CD4-positive, alpha-beta memory T cell (primary cell): ENCODE measurements at regions not wholly inside any gene's neighbourhood (a gene's known extent, or its start where the extent isn't known, plus 50 kb on each side); places are given as distances from the start of the nearest gene placed in this dataset.

Experiments used
- CTCF ChIA-PET: fragments of 350-600 bp; sonication (Branson Sonifier 250); formaldehyde crosslinking; loops from one replicate; lab custom pipeline; 2021; ENCODE audit warnings: inconsistent platforms; ENCODE audit not compliant: partially characterized antibody; lab: Charles Lee
- POLR2A ChIA-PET: fragments of 350-600 bp; sonication (Branson Sonifier 250); formaldehyde crosslinking; loops from one replicate; lab custom pipeline; 2021; ENCODE audit not compliant: partially characterized antibody; lab: Charles Lee
- DNase-seq, 5 donors: peaks; one replicate each; pipeline versions ENCODE4 v3.0.0 to v3.0.0-alpha.2; 2020 to 2022; ENCODE audit warnings: mixed read lengths in 1 of 5
- H3K27ac ChIP-seq: one replicate; pipeline ENCODE4 v1.7.0; 2013; ENCODE audit warnings: low read depth, low read length
- H3K27me3 ChIP-seq: 2 replicates; pipeline ENCODE4 v1.7.0; 2013; ENCODE audit warnings: mild to moderate bottlenecking, low read length, moderate library complexity; ENCODE audit not compliant: insufficient read depth
- H3K36me3 ChIP-seq: 2 replicates; pipeline ENCODE4 v1.7.0; 2013; ENCODE audit warnings: mild to moderate bottlenecking, low read length, moderate library complexity; ENCODE audit not compliant: insufficient read depth
- H3K4me1 ChIP-seq: 2 replicates; pipeline ENCODE4 v1.7.0; 2013; ENCODE audit warnings: mild to moderate bottlenecking, low read length, moderate library complexity; ENCODE audit not compliant: insufficient read depth
- H3K4me3 ChIP-seq, 2 donors: one replicate each; pipeline ENCODE4 v1.7.0; 2013; ENCODE audit warnings: low read length in 2 of 2, mild to moderate bottlenecking in 1 of 2
- H3K9me3 ChIP-seq, 2 donors: one replicate each; pipeline ENCODE4 v1.7.0; 2013; ENCODE audit warnings: low read length in 2 of 2, control low read depth in 1 of 2; ENCODE audit not compliant: control insufficient read depth in 1 of 2
- H3K27ac Mint-ChIP-seq, 7 donors: one replicate each; pipeline ENCODE4 v1.8.0; 2020 to 2021; ENCODE audit warnings: mixed read lengths in 7 of 7, mild to moderate bottlenecking in 6 of 7, inconsistent platforms in 3 of 7, moderate library complexity in 3 of 7
- H3K27me3 Mint-ChIP-seq, 2 donors: one replicate each; pipeline ENCODE4 v1.8.0; 2020 to 2021; ENCODE audit warnings: mixed read lengths in 2 of 2
- H3K36me3 Mint-ChIP-seq, 2 donors: one replicate each; pipeline ENCODE4 v1.8.0; 2020 to 2021; ENCODE audit warnings: mixed read lengths in 2 of 2, inconsistent platforms in 1 of 2, mild to moderate bottlenecking in 1 of 2
- H3K4me1 Mint-ChIP-seq, 4 donors: one replicate each; pipeline ENCODE4 v1.8.0; 2020 to 2021; ENCODE audit warnings: mixed read lengths in 4 of 4, mild to moderate bottlenecking in 1 of 4
- H3K4me3 Mint-ChIP-seq, 8 donors: one replicate each; pipeline ENCODE4 v1.8.0; 2020 to 2021; ENCODE audit warnings: mixed read lengths in 8 of 8, mild to moderate bottlenecking in 7 of 8, moderate library complexity in 6 of 8, inconsistent platforms in 3 of 8
- H3K9me3 Mint-ChIP-seq, 8 donors: one replicate each; pipeline ENCODE4 v1.8.0; 2020 to 2021; ENCODE audit warnings: mixed read lengths in 8 of 8, mild to moderate bottlenecking in 5 of 8, inconsistent platforms in 3 of 8, moderate library complexity in 1 of 8
- intact Hi-C: fragments of 100-400 bp; cut with micrococcal nuclease; formaldehyde crosslinking; loops from one replicate; pipeline ENCODE4 v1.15.1; 2023

DNA sequence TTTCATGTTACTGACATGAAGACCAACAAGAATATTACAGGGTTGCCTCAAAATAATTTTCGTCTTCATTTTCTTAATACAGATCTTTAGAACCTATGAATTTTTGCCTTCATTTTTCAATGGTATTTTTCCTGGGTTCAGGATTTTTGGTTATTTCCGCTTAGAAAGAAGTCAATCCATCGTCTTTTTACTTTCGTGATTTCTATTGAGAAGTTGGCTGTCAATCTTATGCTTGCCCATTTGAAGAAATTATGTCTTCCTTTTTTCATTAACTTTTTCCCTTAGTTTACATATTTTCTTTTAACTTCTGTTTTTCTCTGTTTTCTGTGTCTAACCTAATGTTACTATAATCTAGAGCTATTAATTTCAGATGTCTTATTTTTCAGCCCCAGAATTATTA lies 868.9 kb upstream of the SLC10A2 start:
- CTCF ChIA-PET = no interaction called here
- Histone ChIP-seq H3K4me1 (no peaks in the 10 kb centered on the region), H3K27ac (no peak overlapping the region), H3K36me3 (no peaks in the 10 kb centered on the region), H3K9me3 (no peaks in the 10 kb centered on the region), H3K4me3 (no peak overlapping the region), H3K27me3 (no peaks in the 10 kb centered on the region)
- H3K27ac Mint-ChIP-seq = no peak overlapping the region
- H3K4me3 Mint-ChIP-seq = no peak overlapping the region
- no peak for DNase-seq
- H3K36me3 Mint-ChIP-seq = no peaks in the 10 kb centered on the region
- intact Hi-C loops = no loop called here
- POLR2A ChIA-PET = no interaction called here
- no peaks in the 10 kb centered on the region for H3K4me1 Mint-ChIP-seq
- H3K27me3 Mint-ChIP-seq = no peaks in the 10 kb centered on the region
- peaks cover 0 to 8% (median 5%) of the 10 kb centered on the region in 8 donors for H3K9me3 Mint-ChIP-seq

DNA sequence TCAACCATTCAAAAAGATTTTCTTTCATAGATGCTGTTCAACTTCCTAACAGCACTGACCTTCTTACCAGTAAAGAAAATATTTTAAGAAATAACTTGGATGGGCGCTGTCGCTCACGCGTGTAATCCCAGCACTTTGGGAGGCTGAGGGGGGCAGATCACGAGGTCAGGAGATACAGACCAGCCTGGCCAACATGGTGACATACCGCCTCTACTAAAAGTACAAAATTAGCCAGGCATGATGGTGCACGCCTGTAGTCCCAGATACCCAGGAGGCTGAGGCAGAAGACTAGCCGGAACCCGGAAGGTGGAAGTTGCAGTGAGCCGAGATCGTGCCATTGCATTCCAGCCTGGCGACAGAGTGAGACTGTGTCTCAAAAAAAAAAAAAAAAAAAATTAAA lies 865.7 kb upstream of the SLC10A2 start:
- ChIA-PET POLR2A (no interaction called here), CTCF (no interaction called here)
- no peak overlapping the region for H3K27ac ChIP-seq
- no peak overlapping the region for H3K4me3 ChIP-seq
- H3K27ac Mint-ChIP-seq = no peak overlapping the region
- no peak for DNase-seq
- H3K4me1 ChIP-seq = no peaks in the 10 kb centered on the region
- H3K27me3 Mint-ChIP-seq = no peaks in the 10 kb centered on the region
- intact Hi-C loops = no loop called here
- H3K36me3 ChIP-seq = no peaks in the 10 kb centered on the region
- H3K4me3 Mint-ChIP-seq = no peak overlapping the region
- no peaks in the 10 kb centered on the region for H3K27me3 ChIP-seq
- H3K9me3 Mint-ChIP-seq = peaks cover 0 to 6% (median 3%) of the 10 kb centered on the region in 8 donors
- no peaks in the 10 kb centered on the region for H3K9me3 ChIP-seq
- H3K36me3 Mint-ChIP-seq = no peaks in the 10 kb centered on the region
- H3K4me1 Mint-ChIP-seq = no peaks in the 10 kb centered on the region

DNA sequence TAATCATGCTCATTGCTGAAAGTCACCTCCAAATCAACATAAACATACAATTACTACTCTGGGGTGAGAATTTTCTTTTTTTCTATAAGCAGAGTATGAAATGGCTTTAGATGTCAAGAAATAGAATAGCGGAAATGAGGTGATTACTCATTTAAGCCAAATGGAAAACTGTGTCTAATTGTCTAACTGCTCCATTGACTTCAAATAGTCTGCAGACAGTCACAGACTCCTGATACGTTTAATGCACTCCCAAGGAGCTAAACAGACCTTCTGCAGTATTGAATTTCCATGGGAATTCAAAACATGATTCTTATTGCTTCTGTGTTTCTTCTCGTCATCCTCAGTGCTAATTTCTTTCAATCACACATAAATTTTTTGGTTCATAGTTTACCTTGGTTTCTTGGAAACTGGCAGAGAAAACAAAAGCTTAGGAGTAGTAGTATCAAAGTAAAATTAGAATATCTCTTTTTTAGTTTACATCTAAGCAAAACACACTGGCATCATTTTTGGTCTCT lies 865.2 kb upstream of the SLC10A2 start:
- ChIA-PET POLR2A (no interaction called here), CTCF (no interaction called here)
- no peaks in the 10 kb centered on the region for H3K36me3 Mint-ChIP-seq
- no peak overlapping the region for H3K4me3 Mint-ChIP-seq
- H3K4me1 Mint-ChIP-seq = no peaks in the 10 kb centered on the region
- Histone ChIP-seq H3K27me3 (no peaks in the 10 kb centered on the region), H3K36me3 (no peaks in the 10 kb centered on the region), H3K9me3 (no peaks in the 10 kb centered on the region), H3K27ac (no peak overlapping the region), H3K4me1 (no peaks in the 10 kb centered on the region), H3K4me3 (no peak overlapping the region)
- no peaks in the 10 kb centered on the region for H3K27me3 Mint-ChIP-seq
- DNase-seq = no peak
- no peak overlapping the region for H3K27ac Mint-ChIP-seq
- peaks cover 0 to 6% (median 3%) of the 10 kb centered on the region in 8 donors for H3K9me3 Mint-ChIP-seq
- intact Hi-C loops = no loop called here

DNA sequence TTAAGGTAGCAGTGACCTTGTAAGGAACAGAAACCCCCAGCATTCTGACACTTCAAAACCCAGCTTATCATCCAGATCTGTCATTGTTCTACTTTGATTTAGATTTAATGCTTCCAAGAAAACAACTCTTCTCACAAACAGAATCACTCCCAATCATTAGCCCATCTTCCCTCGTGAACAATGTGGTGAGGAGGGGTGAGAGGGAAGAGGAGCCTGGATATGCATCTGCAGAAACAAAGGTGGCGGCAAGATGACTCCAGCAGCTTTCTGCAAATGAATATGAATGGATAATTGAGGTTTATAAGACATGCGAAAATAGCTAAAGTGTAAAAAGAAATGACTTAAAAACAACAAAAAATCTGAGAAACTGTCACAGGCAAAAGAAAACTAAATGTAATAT lies 859.9 kb upstream of the SLC10A2 start:
- no peaks in the 10 kb centered on the region for H3K27me3 Mint-ChIP-seq
- H3K27ac Mint-ChIP-seq = no peak overlapping the region

DNA sequence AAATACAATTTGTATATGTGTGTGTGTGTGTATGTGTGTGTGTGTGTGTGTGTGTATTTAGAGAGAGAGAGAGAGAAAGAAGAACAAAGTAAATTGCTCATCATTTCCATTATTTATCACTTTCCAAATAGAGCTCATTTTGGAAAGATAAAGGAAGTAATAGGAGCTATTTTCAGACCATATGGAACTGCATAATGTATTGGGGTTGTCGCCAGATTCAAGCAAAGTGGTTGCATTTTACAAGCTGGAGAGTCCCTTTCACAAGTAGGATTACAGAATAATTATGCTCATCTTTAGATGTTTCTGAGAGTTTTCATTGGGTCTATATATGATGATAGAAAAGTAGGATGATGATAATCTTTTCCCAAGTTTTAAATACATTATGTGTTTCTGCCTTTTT lies 842.7 kb upstream of the SLC10A2 start:
- Mint-ChIP-seq H3K36me3 (no peaks in the 10 kb centered on the region), H3K4me1 (no peaks in the 10 kb centered on the region)
- POLR2A ChIA-PET = no interaction called here

More for the DNA sequence above, 859.9 kb upstream of the SLC10A2 start:
- Mint-ChIP-seq H3K9me3 (peaks cover 0 to 6% (median 0%) of the 10 kb centered on the region in 8 donors), H3K36me3 (no peaks in the 10 kb centered on the region), H3K4me1 (no peaks in the 10 kb centered on the region), H3K4me3 (no peak overlapping the region)
- Histone ChIP-seq H3K4me3 (no peak overlapping the region), H3K27ac (no peak overlapping the region), H3K27me3 (no peaks in the 10 kb centered on the region), H3K4me1 (no peaks in the 10 kb centered on the region), H3K9me3 (no peaks in the 10 kb centered on the region), H3K36me3 (no peaks in the 10 kb centered on the region)
- intact Hi-C loops = no loop called here
- DNase-seq = no peak
- ChIA-PET POLR2A (no interaction called here), CTCF (no interaction called here)

DNA sequence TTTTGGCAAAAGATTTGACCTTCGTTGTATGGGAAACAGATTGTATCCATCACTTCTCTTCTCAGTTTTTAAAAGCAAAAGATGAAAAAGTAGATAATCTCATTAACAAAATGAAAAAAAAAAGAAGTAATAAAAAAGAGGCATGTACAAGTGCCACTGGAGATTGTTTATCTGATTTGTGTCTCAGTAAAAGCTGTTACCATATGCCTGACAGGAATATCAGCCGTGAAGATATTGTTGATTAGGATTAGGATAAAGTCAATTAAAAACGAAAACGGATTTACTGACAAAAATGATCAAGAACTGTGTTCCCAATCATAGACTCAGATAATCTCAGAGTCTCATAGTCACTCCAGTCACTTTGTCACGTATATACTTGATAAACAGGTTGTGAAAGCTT lies 842.1 kb upstream of the SLC10A2 start:
- Mint-ChIP-seq H3K4me1 (no peaks in the 10 kb centered on the region), H3K27ac (no peak overlapping the region), H3K36me3 (no peaks in the 10 kb centered on the region), H3K4me3 (no peak overlapping the region), H3K9me3 (peaks cover 0 to 6% (median 1%) of the 10 kb centered on the region in 8 donors), H3K27me3 (no peaks in the 10 kb centered on the region)
- intact Hi-C loops = no loop called here
- no peaks in the 10 kb centered on the region for H3K36me3 ChIP-seq
- H3K4me1 ChIP-seq = no peaks in the 10 kb centered on the region
- CTCF ChIA-PET = no interaction called here
- H3K4me3 ChIP-seq = no peak overlapping the region
- POLR2A ChIA-PET = no interaction called here
- no peak overlapping the region for H3K27ac ChIP-seq
- no peak for DNase-seq
- H3K9me3 ChIP-seq = no peaks in the 10 kb centered on the region
- H3K27me3 ChIP-seq = no peaks in the 10 kb centered on the region

More for the DNA sequence above, 842.7 kb upstream of the SLC10A2 start:
- Mint-ChIP-seq H3K9me3 (peaks cover 0 to 6% (median 1%) of the 10 kb centered on the region in 8 donors), H3K27me3 (no peaks in the 10 kb centered on the region), H3K4me3 (peak overlapping the region in 1 of 8 donors; percentile 20), H3K27ac (peak overlapping the region in 1 of 7 donors; percentile 29)
- CTCF ChIA-PET = no interaction called here
- no peak for DNase-seq
- no peak overlapping the region for H3K4me3 ChIP-seq
- no peaks in the 10 kb centered on the region for H3K9me3 ChIP-seq
- no peaks in the 10 kb centered on the region for H3K4me1 ChIP-seq
- no peak overlapping the region for H3K27ac ChIP-seq
- intact Hi-C loops = no loop called here
- no peaks in the 10 kb centered on the region for H3K36me3 ChIP-seq
- no peaks in the 10 kb centered on the region for H3K27me3 ChIP-seq

DNA sequence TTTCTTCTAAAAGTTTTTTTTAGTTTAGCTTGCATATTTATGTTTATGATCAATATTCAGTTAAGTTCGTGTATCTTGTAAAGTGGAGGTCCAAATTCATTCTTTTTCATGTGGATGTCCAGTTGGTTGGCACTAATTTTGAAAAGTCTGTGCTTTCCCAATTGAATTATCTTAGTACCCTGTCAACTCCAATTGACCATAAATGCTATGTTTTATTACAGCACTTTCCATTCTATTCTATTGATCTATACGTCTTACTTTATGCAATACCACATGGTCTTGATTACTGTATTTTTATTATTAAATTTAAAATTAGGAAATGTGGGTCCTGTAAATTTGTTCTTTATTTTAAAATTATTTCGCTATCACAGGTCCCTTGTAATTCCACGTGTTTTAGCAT lies 837.6 kb upstream of the SLC10A2 start:
- no peak for DNase-seq
- Mint-ChIP-seq H3K9me3 (peaks cover 0 to 9% (median 1%) of the 10 kb centered on the region in 8 donors), H3K27ac (no peak overlapping the region), H3K36me3 (no peaks in the 10 kb centered on the region), H3K27me3 (no peaks in the 10 kb centered on the region), H3K4me3 (no peak overlapping the region), H3K4me1 (no peaks in the 10 kb centered on the region)
- intact Hi-C loops = no loop called here
- ChIA-PET POLR2A (no interaction called here), CTCF (no interaction called here)
- H3K36me3 ChIP-seq = no peaks in the 10 kb centered on the region
- no peak overlapping the region for H3K4me3 ChIP-seq
- no peaks in the 10 kb centered on the region for H3K27me3 ChIP-seq
- no peak overlapping the region for H3K27ac ChIP-seq
- no peaks in the 10 kb centered on the region for H3K4me1 ChIP-seq
- no peaks in the 10 kb centered on the region for H3K9me3 ChIP-seq

DNA sequence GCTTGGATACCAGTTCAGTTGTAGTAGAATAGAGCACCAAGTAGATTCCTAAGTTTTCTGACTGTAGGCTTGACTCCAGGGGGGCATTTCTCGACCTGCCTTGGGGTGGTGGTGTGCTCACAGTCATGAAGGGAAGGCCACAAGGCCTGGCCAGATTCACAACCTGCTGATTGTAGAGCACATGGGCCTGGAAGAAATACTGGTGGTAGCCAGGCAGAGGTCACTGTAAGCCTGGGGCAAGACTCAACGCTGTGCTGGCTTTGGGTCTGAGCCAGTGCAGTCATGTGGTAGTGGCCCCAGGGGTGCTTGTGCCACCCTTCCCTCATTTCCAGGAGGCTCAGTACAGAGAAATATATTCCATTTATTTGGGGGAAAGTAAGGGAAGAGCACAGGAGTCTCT lies 832.3 kb upstream of the SLC10A2 start:
- ChIA-PET POLR2A (no interaction called here), CTCF (no interaction called here)
- no peaks in the 10 kb centered on the region for H3K36me3 Mint-ChIP-seq
- Histone ChIP-seq H3K4me1 (no peaks in the 10 kb centered on the region), H3K9me3 (no peaks in the 10 kb centered on the region), H3K4me3 (no peak overlapping the region), H3K36me3 (no peaks in the 10 kb centered on the region), H3K27me3 (no peaks in the 10 kb centered on the region), H3K27ac (no peak overlapping the region)
- no peak overlapping the region for H3K4me3 Mint-ChIP-seq
- peaks cover 0 to 6% (median 0%) of the 10 kb centered on the region in 8 donors for H3K9me3 Mint-ChIP-seq
- DNase-seq = no peak
- intact Hi-C loops = no loop called here
- H3K27ac Mint-ChIP-seq = no peak overlapping the region
- no peaks in the 10 kb centered on the region for H3K4me1 Mint-ChIP-seq
- H3K27me3 Mint-ChIP-seq = no peaks in the 10 kb centered on the region
